Lower lobe of right lung (tissue), 2 donors: ENCODE measurements at regions not wholly inside any gene's neighbourhood (a gene's known extent, or its start where the extent isn't known, plus 50 kb on each side); places are given as distances from the start of the nearest gene placed in this dataset.
"Not testable (repeated sequence)": the region's sequence is repeated elsewhere in the genome, so short reads cannot be mapped to it uniquely, and the experiment has no call there.

Experiments
- ATAC-seq, 2 donors: fragments of 200-7000 bp; cut with Tn5 transposase; one replicate each; pipeline ENCODE4 v1.9.1; 2020 to 2022; ENCODE audit warnings: mild to moderate bottlenecking in 2 of 2, moderate library complexity in 2 of 2
- DNase-seq: peaks from one replicate; pipeline ENCODE4 v3.0.0-alpha.2; 2020
- H3K27ac ChIP-seq: fragments of 200-600 bp; one replicate; pipeline ENCODE4 v1.8.0; 2022
- H3K27me3 ChIP-seq: fragments of 200-600 bp; one replicate; pipeline ENCODE4 v1.8.0; 2022; ENCODE audit warnings: low read depth
- H3K36me3 ChIP-seq: fragments of 200-600 bp; one replicate; pipeline ENCODE4 v1.8.0; 2022; ENCODE audit warnings: mild to moderate bottlenecking
- H3K4me1 ChIP-seq: fragments of 200-600 bp; one replicate; pipeline ENCODE4 v1.8.0; 2022
- H3K4me3 ChIP-seq: fragments of 200-600 bp; one replicate; pipeline ENCODE4 v1.8.0; 2022; ENCODE audit warnings: mild to moderate bottlenecking
- H3K9me3 ChIP-seq: fragments of 200-600 bp; one replicate; pipeline ENCODE4 v1.8.0; 2022
- CTCF ChIP-seq: fragments of 200-600 bp; IDR thresholded peaks from one replicate; pipeline ENCODE4 v1.8.0; 2022; ENCODE audit warnings: antibody characterized with exemption, mild to moderate bottlenecking
- intact Hi-C: fragments of 100-400 bp; cut with DNase I; formaldehyde crosslinking; loops from one replicate; pipeline ENCODE4 v1.11.0; 2022
- donor health status: DM: no; HTN: yes; CAD: no; lungs with severe emphysema.

GRCh38 chr2:18047896-18048657 is 169.6 kb downstream of the KCNS3 start:
- intact Hi-C loops, result no loop called here
- no peak overlapping the region for H3K27ac ChIP-seq
- no peaks in the 10 kb centered on the region for H3K27me3 ChIP-seq
- DNase-seq, result no peak
- no peak for TF ChIP-seq CTCF
- H3K36me3 ChIP-seq, result no peaks in the 10 kb centered on the region
- H3K4me1 ChIP-seq, result no peaks in the 10 kb centered on the region
- H3K9me3 ChIP-seq, result no peaks in the 10 kb centered on the region
- no peak overlapping the region for H3K4me3 ChIP-seq
- peak; percentile 66 to 69 for ATAC-seq

- H3K4me1 ChIP-seq, result no peaks in the 10 kb centered on the region
- H3K27ac ChIP-seq, result no peak overlapping the region
- no peak overlapping the region for H3K4me3 ChIP-seq
- H3K27me3 ChIP-seq, result no peaks in the 10 kb centered on the region
- H3K9me3 ChIP-seq, result no peaks in the 10 kb centered on the region
- TF ChIP-seq CTCF, result no peak
- DNase-seq (no peak), ATAC-seq (peak in 1 of 2 donors; percentile 45)
- intact Hi-C loops, result no loop called here
- H3K36me3 ChIP-seq, result no peaks in the 10 kb centered on the region
Observed at GRCh38 chr2:18047213-18047611, 168.7 kb downstream of the KCNS3 start.

GRCh38 chr2:18046558-18047212 is 168.2 kb downstream of the KCNS3 start:
- TF ChIP-seq CTCF, result no peak
- DNase-seq, result no peak
- H3K27me3 ChIP-seq, result no peaks in the 10 kb centered on the region
- ATAC-seq, result peak in 1 of 2 donors; percentile 23
- intact Hi-C loops, result no loop called here
- no peak overlapping the region for H3K4me3 ChIP-seq
- H3K36me3 ChIP-seq, result no peaks in the 10 kb centered on the region
- H3K4me1 ChIP-seq, result no peaks in the 10 kb centered on the region
- no peaks in the 10 kb centered on the region for H3K9me3 ChIP-seq
- H3K27ac ChIP-seq, result no peak overlapping the region

DNA sequence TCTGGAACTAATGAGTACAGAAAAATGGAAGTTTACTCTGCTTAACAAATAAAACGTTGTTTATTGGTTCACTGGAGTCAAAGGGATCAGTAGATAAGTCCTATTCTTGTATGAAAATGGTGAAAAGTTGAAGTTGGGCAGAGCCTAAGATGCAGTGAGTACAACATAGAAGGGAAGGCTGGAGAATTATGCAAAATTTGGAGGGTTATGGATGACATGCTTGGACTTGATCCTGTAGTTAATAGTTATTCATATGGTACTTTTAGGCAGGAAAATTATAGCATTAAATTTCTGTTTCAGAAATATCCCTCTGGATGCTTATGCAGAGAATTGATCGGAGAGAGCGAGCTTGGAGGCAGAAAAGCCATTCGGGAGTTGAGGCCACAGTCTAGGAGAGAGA is 167.6 kb downstream of the KCNS3 start:
- no peak for TF ChIP-seq CTCF
- DNase-seq, result no peak
- Histone ChIP-seq H3K27me3 (no peaks in the 10 kb centered on the region), H3K4me3 (no peak overlapping the region), H3K36me3 (no peaks in the 10 kb centered on the region), H3K27ac (no peak overlapping the region), H3K9me3 (no peaks in the 10 kb centered on the region), H3K4me1 (no peaks in the 10 kb centered on the region)
- intact Hi-C loops, result no loop called here
- no peak for ATAC-seq

- Histone ChIP-seq H3K27me3 (no peaks in the 10 kb centered on the region), H3K9me3 (no peaks in the 10 kb centered on the region), H3K4me3 (no peak overlapping the region), H3K4me1 (no peaks in the 10 kb centered on the region), H3K36me3 (no peaks in the 10 kb centered on the region), H3K27ac (no peak overlapping the region)
- TF ChIP-seq CTCF, result no peak
- intact Hi-C loops, result no loop called here
- DNase-seq (no peak), ATAC-seq (peak in 1 of 2 donors; percentile 25)
Observed at GRCh38 chr2:18045230-18045629, 166.8 kb downstream of the KCNS3 start.

DNA sequence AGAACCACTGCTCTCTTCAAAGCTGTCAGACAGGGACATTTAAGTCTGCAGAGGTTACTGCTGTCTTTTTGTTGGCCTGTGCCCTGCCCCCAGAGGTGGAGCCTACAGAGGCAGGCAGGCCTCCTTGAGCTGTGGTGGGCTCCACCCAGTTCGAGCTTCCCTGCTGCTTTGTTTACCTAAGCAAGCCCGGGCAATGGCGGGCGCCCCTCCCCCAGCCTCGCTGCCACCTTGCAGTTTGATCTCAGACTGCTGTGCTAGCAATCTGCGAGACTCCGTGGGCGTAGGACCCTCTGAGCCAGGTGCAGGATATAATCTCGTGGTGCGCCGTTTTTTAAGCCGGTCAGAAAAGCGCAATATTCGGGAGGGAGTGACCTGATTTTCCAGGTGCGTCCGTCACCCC is 138.9 kb downstream of the KCNS3 start:
- ATAC-seq, H3K27me3 ChIP-seq, H3K27ac ChIP-seq, H3K36me3 ChIP-seq, H3K9me3 ChIP-seq, H3K4me1 ChIP-seq, H3K4me3 ChIP-seq, intact Hi-C loops, DNase-seq: not testable (repeated sequence)
